ENCODE measurements at regions not wholly inside any gene's neighbourhood (a gene's known extent, or its start where the extent isn't known, plus 50 kb on each side); places are given as distances from the start of the nearest gene placed in this dataset.

DNA sequence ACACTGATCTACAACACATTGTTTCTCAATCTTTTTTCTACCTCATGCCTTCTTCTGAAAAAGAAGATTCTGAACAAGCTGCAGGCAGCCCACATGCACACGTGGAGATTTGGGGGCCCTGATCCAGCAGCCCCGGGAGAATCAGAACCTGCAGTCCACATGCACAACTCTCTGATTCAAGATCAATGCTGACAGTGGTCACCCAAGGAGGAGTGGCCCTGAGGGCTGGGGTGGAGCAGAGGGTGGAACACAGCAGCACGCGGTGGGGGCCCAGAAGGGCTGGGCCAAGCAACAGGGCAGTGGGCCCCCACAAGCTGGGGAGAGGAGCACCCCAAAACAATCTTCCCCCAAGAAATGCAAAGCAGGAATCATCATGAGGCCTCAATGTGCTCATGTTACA is 202.1 kb upstream of the NSMCE3 start:
- TF ChIP-seq, protein P1, sequence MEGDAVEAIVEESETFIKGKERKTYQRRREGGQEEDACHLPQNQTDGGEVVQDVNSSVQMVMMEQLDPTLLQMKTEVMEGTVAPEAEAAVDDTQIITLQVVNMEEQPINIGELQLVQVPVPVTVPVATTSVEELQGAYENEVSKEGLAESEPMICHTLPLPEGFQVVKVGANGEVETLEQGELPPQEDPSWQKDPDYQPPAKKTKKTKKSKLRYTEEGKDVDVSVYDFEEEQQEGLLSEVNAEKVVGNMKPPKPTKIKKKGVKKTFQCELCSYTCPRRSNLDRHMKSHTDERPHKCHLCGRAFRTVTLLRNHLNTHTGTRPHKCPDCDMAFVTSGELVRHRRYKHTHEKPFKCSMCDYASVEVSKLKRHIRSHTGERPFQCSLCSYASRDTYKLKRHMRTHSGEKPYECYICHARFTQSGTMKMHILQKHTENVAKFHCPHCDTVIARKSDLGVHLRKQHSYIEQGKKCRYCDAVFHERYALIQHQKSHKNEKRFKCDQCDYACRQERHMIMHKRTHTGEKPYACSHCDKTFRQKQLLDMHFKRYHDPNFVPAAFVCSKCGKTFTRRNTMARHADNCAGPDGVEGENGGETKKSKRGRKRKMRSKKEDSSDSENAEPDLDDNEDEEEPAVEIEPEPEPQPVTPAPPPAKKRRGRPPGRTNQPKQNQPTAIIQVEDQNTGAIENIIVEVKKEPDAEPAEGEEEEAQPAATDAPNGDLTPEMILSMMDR (IDR thresholded peaks at IDR 0.05; ENCODE audit: borderline replicate concordance, extremely low read depth, low read length, poor library complexity, severe bottlenecking), result no peak
- TF ChIP-seq EZH2 (IDR thresholded peaks at IDR 0.05; ENCODE audit: borderline replicate concordance, low read depth, low read length, severe bottlenecking), result no peak
